GM21576 (cell line): ENCODE measurements at regions not wholly inside any gene's neighbourhood (a gene's known extent, or its start where the extent isn't known, plus 50 kb on each side); places are given as distances from the start of the nearest gene placed in this dataset.
"Not testable (repeated sequence)": the region's sequence is repeated elsewhere in the genome, so short reads cannot be mapped to it uniquely, and the experiment has no call there.

Source experiments
- ATAC-seq: cut with Tn5 transposase; IDR thresholded peaks from one replicate; pipeline ENCODE4 v1.9.1; 2021; ENCODE audit warnings: mild to moderate bottlenecking, moderate library complexity; ENCODE audit not compliant: unreplicated experiment

GRCh38 chr9:16052757-16053530 lies 500.1 kb downstream of the CCDC171 start:
- ATAC-seq, result no peak

- no peak for ATAC-seq
Observed at GRCh38 chr9:16057541-16057940, 504.7 kb downstream of the CCDC171 start.

- no peak for ATAC-seq
Observed at GRCh38 chr9:16058131-16058549, 505.3 kb downstream of the CCDC171 start.

GRCh38 chr9:16060436-16061129 lies 507.7 kb downstream of the CCDC171 start:
- no peak for ATAC-seq

GRCh38 chr9:16062542-16063240 lies 509.8 kb downstream of the CCDC171 start:
- no peak for ATAC-seq

GRCh38 chr9:16063241-16063591 lies 510.4 kb downstream of the CCDC171 start:
- no peak for ATAC-seq

- no peak for ATAC-seq
Observed at GRCh38 chr9:16064771-16065170, 511.9 kb downstream of the CCDC171 start.

GRCh38 chr9:16066201-16066600 lies 513.4 kb downstream of the CCDC171 start:
- ATAC-seq, result not testable (repeated sequence)

- no peak for ATAC-seq
Observed at GRCh38 chr9:16068476-16068875, 515.6 kb downstream of the CCDC171 start.

GRCh38 chr9:16069249-16069648 lies 516.4 kb downstream of the CCDC171 start:
- ATAC-seq, result no peak

GRCh38 chr9:16069671-16070454 lies 517.0 kb downstream of the CCDC171 start:
- ATAC-seq, result no peak

- no peak for ATAC-seq
Observed at GRCh38 chr9:16070455-16071145, 517.8 kb downstream of the CCDC171 start.

- no peak for ATAC-seq
Observed at GRCh38 chr9:16071400-16071799, 518.6 kb downstream of the CCDC171 start.

- no peak for ATAC-seq
Observed at GRCh38 chr9:16074963-16075362, 522.1 kb downstream of the CCDC171 start.

- no peak for ATAC-seq
Observed at GRCh38 chr9:16075696-16076095, 522.9 kb downstream of the CCDC171 start.

GRCh38 chr9:16076511-16076910 lies 523.7 kb downstream of the CCDC171 start:
- no peak for ATAC-seq

- no peak for ATAC-seq
Observed at GRCh38 chr9:16082796-16083195, 530.0 kb downstream of the CCDC171 start.

- ATAC-seq, result no peak
Observed at GRCh38 chr9:16085167-16085726, 532.4 kb downstream of the CCDC171 start.

GRCh38 chr9:16090907-16091629 lies 538.2 kb downstream of the CCDC171 start:
- no peak for ATAC-seq
